ENCODE measurements at regions not wholly inside any gene's neighbourhood (a gene's known extent, or its start where the extent isn't known, plus 50 kb on each side); places are given as distances from the start of the nearest gene placed in this dataset.

- H3K4me1 Mint-ChIP-seq (ENCODE audit: low read depth) = peaks cover 16% of the 10 kb centered on the region
- no peak overlapping the region for H3K4me3 Mint-ChIP-seq (ENCODE audit: unreplicated experiment)
These were observed 370.6 kb upstream of the ROBO2 start for GRCh38 chr3:76669322-76669721.

GRCh38 chr3:76673171-76673570 lies 366.7 kb upstream of the ROBO2 start:
- Mint-ChIP-seq H3K27ac (ENCODE audit: unreplicated experiment) (no peak overlapping the region), H3K27me3 (ENCODE audit: low read depth) (no peaks in the 10 kb centered on the region), H3K36me3 (ENCODE audit: low read depth) (no peaks in the 10 kb centered on the region), H3K9me3 (ENCODE audit: low read depth) (no peaks in the 10 kb centered on the region), H3K4me3 (ENCODE audit: unreplicated experiment) (no peak overlapping the region), H3K4me1 (ENCODE audit: low read depth) (peaks cover 11% of the 10 kb centered on the region)
- no peak for DNase-seq (ENCODE audit: low spot score)
- no peak for TF ChIP-seq CTCF (IDR thresholded peaks at IDR 0.05)

More at GRCh38 chr3:76669322-76669721, 370.6 kb upstream of the ROBO2 start:
- no peak overlapping the region for H3K27ac Mint-ChIP-seq (ENCODE audit: unreplicated experiment)
- no peaks in the 10 kb centered on the region for H3K9me3 Mint-ChIP-seq (ENCODE audit: low read depth)
- no peaks in the 10 kb centered on the region for H3K36me3 Mint-ChIP-seq (ENCODE audit: low read depth)
- DNase-seq (ENCODE audit: low spot score) = no peak
- no peaks in the 10 kb centered on the region for H3K27me3 Mint-ChIP-seq (ENCODE audit: low read depth)
- no peak for TF ChIP-seq CTCF (IDR thresholded peaks at IDR 0.05)

- Mint-ChIP-seq H3K27me3 (ENCODE audit: low read depth) (peaks cover 13% of the 10 kb centered on the region), H3K4me3 (ENCODE audit: unreplicated experiment) (no peak overlapping the region), H3K9me3 (ENCODE audit: low read depth) (no peaks in the 10 kb centered on the region), H3K27ac (ENCODE audit: unreplicated experiment) (no peak overlapping the region), H3K36me3 (ENCODE audit: low read depth) (no peaks in the 10 kb centered on the region), H3K4me1 (ENCODE audit: low read depth) (peaks cover 6% of the 10 kb centered on the region)
- TF ChIP-seq CTCF (IDR thresholded peaks at IDR 0.05) = peak; percentile 77
- DNase-seq (ENCODE audit: low spot score) = no peak
These were observed 360.4 kb upstream of the ROBO2 start for GRCh38 chr3:76679541-76679940.

GRCh38 chr3:76683256-76683655 lies 356.6 kb upstream of the ROBO2 start:
- no peaks in the 10 kb centered on the region for H3K36me3 Mint-ChIP-seq (ENCODE audit: low read depth)
- no peak for DNase-seq (ENCODE audit: low spot score)
- no peaks in the 10 kb centered on the region for H3K9me3 Mint-ChIP-seq (ENCODE audit: low read depth)
- H3K4me3 Mint-ChIP-seq (ENCODE audit: unreplicated experiment) = no peak overlapping the region
- H3K4me1 Mint-ChIP-seq (ENCODE audit: low read depth) = no peaks in the 10 kb centered on the region
- H3K27me3 Mint-ChIP-seq (ENCODE audit: low read depth) = peaks cover 13% of the 10 kb centered on the region
- TF ChIP-seq CTCF (IDR thresholded peaks at IDR 0.05) = no peak
- H3K27ac Mint-ChIP-seq (ENCODE audit: unreplicated experiment) = no peak overlapping the region

GRCh38 chr3:76684946-76685345 lies 355.0 kb upstream of the ROBO2 start:
- H3K4me1 Mint-ChIP-seq (ENCODE audit: low read depth) = no peaks in the 10 kb centered on the region

More at GRCh38 chr3:76684946-76685345, 355.0 kb upstream of the ROBO2 start:
- no peaks in the 10 kb centered on the region for H3K9me3 Mint-ChIP-seq (ENCODE audit: low read depth)
- no peak overlapping the region for H3K4me3 Mint-ChIP-seq (ENCODE audit: unreplicated experiment)
- H3K36me3 Mint-ChIP-seq (ENCODE audit: low read depth) = no peaks in the 10 kb centered on the region
- no peak overlapping the region for H3K27ac Mint-ChIP-seq (ENCODE audit: unreplicated experiment)
- TF ChIP-seq CTCF (IDR thresholded peaks at IDR 0.05) = no peak
- no peak for DNase-seq (ENCODE audit: low spot score)
- H3K27me3 Mint-ChIP-seq (ENCODE audit: low read depth) = peaks cover 15% of the 10 kb centered on the region

All from chondrocyte (in vitro differentiated cells).